ENCODE measurements at regions not wholly inside any gene's neighbourhood (a gene's known extent, or its start where the extent isn't known, plus 50 kb on each side); places are given as distances from the start of the nearest gene placed in this dataset.

- Histone ChIP-seq H3K9me3 (ENCODE audit: low read length) (no peaks in the 10 kb centered on the region), H3K4me2 (ENCODE audit: low read length) (no peak overlapping the region)
- TF ChIP-seq EP300 (conservative IDR thresholded peaks at IDR 0.05; ENCODE audit: poor library complexity, severe bottlenecking) (no peak), POLR2AphosphoS5 (IDR thresholded peaks at IDR 0.05) (no peak), TAF1 (IDR thresholded peaks at IDR 0.05; ENCODE audit: low read depth) (no peak), RAD21 (conservative IDR thresholded peaks at IDR 0.05) (no peak), MXI1 (conservative IDR thresholded peaks at IDR 0.05; ENCODE audit: poor library complexity, severe bottlenecking) (no peak), EZH2 (IDR thresholded peaks at IDR 0.05; ENCODE audit: borderline replicate concordance, insufficient read depth, low read length, poor library complexity, severe bottlenecking) (no peak), CTCF (IDR thresholded peaks at IDR 0.05; ENCODE audit: poor library complexity, severe bottlenecking) (no peak), SMC3 (conservative IDR thresholded peaks at IDR 0.05; ENCODE audit: poor library complexity) (no peak)
- TF ChIP-seq, protein P1, sequence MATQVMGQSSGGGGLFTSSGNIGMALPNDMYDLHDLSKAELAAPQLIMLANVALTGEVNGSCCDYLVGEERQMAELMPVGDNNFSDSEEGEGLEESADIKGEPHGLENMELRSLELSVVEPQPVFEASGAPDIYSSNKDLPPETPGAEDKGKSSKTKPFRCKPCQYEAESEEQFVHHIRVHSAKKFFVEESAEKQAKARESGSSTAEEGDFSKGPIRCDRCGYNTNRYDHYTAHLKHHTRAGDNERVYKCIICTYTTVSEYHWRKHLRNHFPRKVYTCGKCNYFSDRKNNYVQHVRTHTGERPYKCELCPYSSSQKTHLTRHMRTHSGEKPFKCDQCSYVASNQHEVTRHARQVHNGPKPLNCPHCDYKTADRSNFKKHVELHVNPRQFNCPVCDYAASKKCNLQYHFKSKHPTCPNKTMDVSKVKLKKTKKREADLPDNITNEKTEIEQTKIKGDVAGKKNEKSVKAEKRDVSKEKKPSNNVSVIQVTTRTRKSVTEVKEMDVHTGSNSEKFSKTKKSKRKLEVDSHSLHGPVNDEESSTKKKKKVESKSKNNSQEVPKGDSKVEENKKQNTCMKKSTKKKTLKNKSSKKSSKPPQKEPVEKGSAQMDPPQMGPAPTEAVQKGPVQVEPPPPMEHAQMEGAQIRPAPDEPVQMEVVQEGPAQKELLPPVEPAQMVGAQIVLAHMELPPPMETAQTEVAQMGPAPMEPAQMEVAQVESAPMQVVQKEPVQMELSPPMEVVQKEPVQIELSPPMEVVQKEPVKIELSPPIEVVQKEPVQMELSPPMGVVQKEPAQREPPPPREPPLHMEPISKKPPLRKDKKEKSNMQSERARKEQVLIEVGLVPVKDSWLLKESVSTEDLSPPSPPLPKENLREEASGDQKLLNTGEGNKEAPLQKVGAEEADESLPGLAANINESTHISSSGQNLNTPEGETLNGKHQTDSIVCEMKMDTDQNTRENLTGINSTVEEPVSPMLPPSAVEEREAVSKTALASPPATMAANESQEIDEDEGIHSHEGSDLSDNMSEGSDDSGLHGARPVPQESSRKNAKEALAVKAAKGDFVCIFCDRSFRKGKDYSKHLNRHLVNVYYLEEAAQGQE (IDR thresholded peaks at IDR 0.05; ENCODE audit: borderline replicate concordance), result no peak
These were observed 687.9 kb upstream of the GRM7 start for GRCh38 chr3:6172871-6173642.

DNA sequence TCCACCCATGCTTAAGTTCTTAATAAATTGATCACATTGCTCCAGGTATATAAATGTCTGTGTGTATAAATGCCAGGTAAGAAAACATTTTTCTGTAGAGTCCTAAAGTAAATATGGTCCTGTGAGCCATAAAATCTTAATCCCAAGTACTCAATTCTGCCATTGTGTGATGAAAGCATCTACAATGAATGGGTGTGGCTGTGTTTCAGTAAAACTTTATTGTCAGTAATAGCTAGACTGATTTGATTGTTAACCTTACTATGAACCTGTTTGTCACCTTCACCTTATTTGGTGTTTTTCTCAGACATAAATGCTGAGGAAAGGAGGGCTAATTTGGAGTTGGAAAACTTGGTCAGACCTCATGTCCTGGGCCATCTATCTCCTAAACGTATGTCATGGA, 683.5 kb upstream of the GRM7 start:
- no peak for TF ChIP-seq MXI1 (conservative IDR thresholded peaks at IDR 0.05; ENCODE audit: poor library complexity, severe bottlenecking)
- TF ChIP-seq RAD21 (conservative IDR thresholded peaks at IDR 0.05), result no peak
- no peak for TF ChIP-seq POLR2AphosphoS5 (IDR thresholded peaks at IDR 0.05)
- TF ChIP-seq, protein P1 (IDR thresholded peaks at IDR 0.05; ENCODE audit: borderline replicate concordance), result no peak
- Histone ChIP-seq H3K36me3 (ENCODE audit: insufficient read depth, low read length) (no peaks in the 10 kb centered on the region), H3K4me3 (ENCODE audit: low read length) (no peak overlapping the region), H3K27ac (ENCODE audit: low read length) (no peak overlapping the region), H3K27me3 (ENCODE audit: insufficient read depth, low read depth, low read length) (no peaks in the 10 kb centered on the region), H2AFZ (ENCODE audit: low read depth, low read length) (no peak overlapping the region), H3K9me2 (ENCODE audit: insufficient read depth, low read length) (no peaks in the 10 kb centered on the region), H3K4me2 (ENCODE audit: low read length) (no peak overlapping the region), H3K9me3 (ENCODE audit: low read length) (no peaks in the 10 kb centered on the region), H3K79me2 (replicated peaks; ENCODE audit: insufficient read depth, low read length) (no peaks in the 10 kb centered on the region), H3K9ac (ENCODE audit: low read length) (no peak overlapping the region), H4K20me1 (ENCODE audit: insufficient read depth) (no peaks in the 10 kb centered on the region), H3F3A (ENCODE audit: insufficient read depth, low read length, poor library complexity, severe bottlenecking) (no peaks in the 10 kb centered on the region)

More at GRCh38 chr3:6172871-6173642, 687.9 kb upstream of the GRM7 start:
- no peak overlapping the region for H3K4me3 ChIP-seq (ENCODE audit: low read length)
- H3F3A ChIP-seq (ENCODE audit: insufficient read depth, low read length, poor library complexity, severe bottlenecking), result no peaks in the 10 kb centered on the region
- no peaks in the 10 kb centered on the region for H3K79me2 ChIP-seq (replicated peaks; ENCODE audit: insufficient read depth, low read length)
- H2AFZ ChIP-seq (ENCODE audit: low read depth, low read length), result no peak overlapping the region
- H3K27ac ChIP-seq (ENCODE audit: low read length), result no peak overlapping the region
- H3K36me3 ChIP-seq (ENCODE audit: insufficient read depth, low read length), result no peaks in the 10 kb centered on the region
- no peaks in the 10 kb centered on the region for H3K27me3 ChIP-seq (ENCODE audit: insufficient read depth, low read depth, low read length)
- no peak overlapping the region for H3K9ac ChIP-seq (ENCODE audit: low read length)
- H4K20me1 ChIP-seq (ENCODE audit: insufficient read depth), result no peaks in the 10 kb centered on the region
- no peaks in the 10 kb centered on the region for H3K9me2 ChIP-seq (ENCODE audit: insufficient read depth, low read length)
